Bone marrow (tissue), 2 donors: ENCODE measurements at regions not wholly inside any gene's neighbourhood (a gene's known extent, or its start where the extent isn't known, plus 50 kb on each side); places are given as distances from the start of the nearest gene placed in this dataset.

ENCODE experiments used
- DNase-seq, 2 donors: peaks; one replicate each; lab custom pipeline; 2025; lab: John Stamatoyannopoulos, UW

GRCh38 chr3:59133311-59133710 is 83.5 kb upstream of the CFAP20DC start:
- DNase-seq, result no peak

GRCh38 chr3:59131016-59131766 is 81.4 kb upstream of the CFAP20DC start:
- DNase-seq, result no peak

- no peak for DNase-seq
Observed at GRCh38 chr3:59128685-59129084, 78.9 kb upstream of the CFAP20DC start.

GRCh38 chr3:59127071-59127470 is 77.2 kb upstream of the CFAP20DC start:
- DNase-seq, result no peak

GRCh38 chr3:59126446-59126845 is 76.6 kb upstream of the CFAP20DC start:
- no peak for DNase-seq

GRCh38 chr3:59121346-59122144 is 71.7 kb upstream of the CFAP20DC start:
- DNase-seq, result no peak

GRCh38 chr3:59118928-59119327 is 69.1 kb upstream of the CFAP20DC start:
- DNase-seq, result no peak

GRCh38 chr3:59117396-59117795 is 67.6 kb upstream of the CFAP20DC start:
- DNase-seq, result no peak

- no peak for DNase-seq
Observed at GRCh38 chr3:59116233-59116537, 66.4 kb upstream of the CFAP20DC start.

GRCh38 chr3:59115364-59116232 is 65.8 kb upstream of the CFAP20DC start:
- DNase-seq, result no peak

- DNase-seq, result no peak
Observed at GRCh38 chr3:59107856-59108815, 58.3 kb upstream of the CFAP20DC start.

- DNase-seq, result no peak
Observed at GRCh38 chr3:59106085-59106648, 56.3 kb upstream of the CFAP20DC start.

- no peak for DNase-seq
Observed at GRCh38 chr3:59103552-59103951, 53.7 kb upstream of the CFAP20DC start.

- DNase-seq, result no peak
Observed at GRCh38 chr3:59101231-59101736, 51.5 kb upstream of the CFAP20DC start.
